HG03025 (cell line): ENCODE measurements at regions not wholly inside any gene's neighbourhood (a gene's known extent, or its start where the extent isn't known, plus 50 kb on each side); places are given as distances from the start of the nearest gene placed in this dataset.

Source experiments
- ATAC-seq: cut with Tn5 transposase; IDR thresholded peaks from one replicate; pipeline ENCODE4 v1.9.1; 2021; ENCODE audit warnings: mild to moderate bottlenecking, moderate library complexity; ENCODE audit not compliant: unreplicated experiment, low FRiP score

GRCh38 chr18:28529644-28530043 lies 352.7 kb upstream of the CDH2 start:
- no peak for ATAC-seq

GRCh38 chr18:28526196-28526595 lies 349.3 kb upstream of the CDH2 start:
- ATAC-seq: no peak

- no peak for ATAC-seq
These were observed 347.0 kb upstream of the CDH2 start for GRCh38 chr18:28523758-28524475.

- no peak for ATAC-seq
These were observed 345.3 kb upstream of the CDH2 start for GRCh38 chr18:28522236-28522635.

- no peak for ATAC-seq
These were observed 343.1 kb upstream of the CDH2 start for GRCh38 chr18:28519997-28520396.

- ATAC-seq: no peak
These were observed 337.8 kb upstream of the CDH2 start for GRCh38 chr18:28514699-28515098.

GRCh38 chr18:28512357-28512756 lies 335.4 kb upstream of the CDH2 start:
- ATAC-seq: no peak

- ATAC-seq: no peak
These were observed 334.5 kb upstream of the CDH2 start for GRCh38 chr18:28511413-28511821.

GRCh38 chr18:28510210-28510609 lies 333.3 kb upstream of the CDH2 start:
- no peak for ATAC-seq

- no peak for ATAC-seq
These were observed 327.1 kb upstream of the CDH2 start for GRCh38 chr18:28504066-28504465.

- no peak for ATAC-seq
These were observed 317.2 kb upstream of the CDH2 start for GRCh38 chr18:28494151-28494550.

- ATAC-seq: no peak
These were observed 309.0 kb upstream of the CDH2 start for GRCh38 chr18:28485918-28486317.

GRCh38 chr18:28485210-28485801 lies 308.4 kb upstream of the CDH2 start:
- ATAC-seq: no peak

- no peak for ATAC-seq
These were observed 301.6 kb upstream of the CDH2 start for GRCh38 chr18:28478531-28478930.

- ATAC-seq: no peak
These were observed 299.4 kb upstream of the CDH2 start for GRCh38 chr18:28476302-28476701.

- ATAC-seq: no peak
These were observed 293.0 kb upstream of the CDH2 start for GRCh38 chr18:28469946-28470345.

- ATAC-seq: no peak
These were observed 292.0 kb upstream of the CDH2 start for GRCh38 chr18:28468901-28469300.

GRCh38 chr18:28466204-28466603 lies 289.3 kb upstream of the CDH2 start:
- ATAC-seq: no peak

- ATAC-seq: no peak
These were observed 282.7 kb upstream of the CDH2 start for GRCh38 chr18:28459587-28459986.

- ATAC-seq: no peak
These were observed 281.8 kb upstream of the CDH2 start for GRCh38 chr18:28458751-28459150.

GRCh38 chr18:28457784-28458183 lies 280.9 kb upstream of the CDH2 start:
- ATAC-seq: no peak

GRCh38 chr18:28455971-28456370 lies 279.0 kb upstream of the CDH2 start:
- no peak for ATAC-seq
